ENCODE measurements at regions not wholly inside any gene's neighbourhood (a gene's known extent, or its start where the extent isn't known, plus 50 kb on each side); places are given as distances from the start of the nearest gene placed in this dataset.

- Histone ChIP-seq H3K9me1 (ENCODE audit: insufficient read depth, low read length) (no peaks in the 10 kb centered on the region), H3K4me3 (ENCODE audit: insufficient read depth, low read depth, low read length) (no peak overlapping the region), H2BK15ac (ENCODE audit: low read depth, low read length) (no peak overlapping the region), H3K4ac (ENCODE audit: low read depth, low read length) (no peak overlapping the region), H3K9me3 (ENCODE audit: control insufficient read depth, insufficient read depth, low read length) (no peaks in the 10 kb centered on the region), H4K5ac (ENCODE audit: low read depth, low read length) (no peak overlapping the region), H4K20me1 (ENCODE audit: insufficient read depth, low read length) (no peaks in the 10 kb centered on the region), H3K36me3 (ENCODE audit: control insufficient read depth, insufficient read depth, low read length) (no peaks in the 10 kb centered on the region), H2BK20ac (ENCODE audit: low read depth, low read length) (no peak overlapping the region), H4K8ac (ENCODE audit: low read depth in 2 of 2, low read length in 2 of 2) (no peak overlapping the region), H3K27me3 (ENCODE audit: control insufficient read depth, insufficient read depth, low read length) (no peaks in the 10 kb centered on the region), H3K4me1 (ENCODE audit: control insufficient read depth, insufficient read depth, low read length) (no peaks in the 10 kb centered on the region), H2AK5ac (ENCODE audit: low read depth, low read length) (no peak overlapping the region), H2BK120ac (ENCODE audit: low read depth, low read length) (no peak overlapping the region), H2BK5ac (ENCODE audit: low read depth, low read length, poor library complexity, severe bottlenecking) (no peak overlapping the region), H3K23ac (ENCODE audit: low read depth, low read length) (no peak overlapping the region), H3K18ac (ENCODE audit: low read depth, low read length) (no peak overlapping the region), H4K91ac (ENCODE audit: insufficient read depth, low read depth, low read length) (no peak overlapping the region), H3K56ac (ENCODE audit: extremely low read depth, insufficient read depth, low read length) (no peak overlapping the region), H3K27ac (ENCODE audit: insufficient read depth, low read length) (no peak overlapping the region), H3K14ac (replicated peaks; ENCODE audit: low read depth, low read length) (no peak overlapping the region), H2AFZ (replicated peaks; ENCODE audit: low read length, poor library complexity) (no peak overlapping the region), H3K9ac (ENCODE audit: low read depth, low read length) (no peak overlapping the region), H3K79me1 (ENCODE audit: low read depth in 1 of 2, low read length in 2 of 2) (no peaks in the 10 kb centered on the region), H3K4me2 (ENCODE audit: low read depth, low read length) (no peak overlapping the region), H2AK9ac (replicated peaks; ENCODE audit: low read depth, low read length, poor library complexity) (no peak overlapping the region)
- intact Hi-C loops (cut with micrococcal nuclease): no loop called here
- POLR2A ChIA-PET (ENCODE audit: unreplicated experiment): no interaction called here
- ATAC-seq (ENCODE audit: low read depth) (no peak), DNase-seq (no peak)
- dilution Hi-C loops (cut with HindIII; ENCODE audit: low sequenced_read_pairs, unreplicated experiment): no loop called here
- BruUV-seq (replicated peaks): no TSS peak
- CTCF ChIA-PET: no interaction called here
- TF ChIP-seq MXI1 (IDR thresholded peaks at IDR 0.05; ENCODE audit: borderline replicate concordance, low read depth, low read length) (no peak), SMC3 (IDR thresholded peaks at IDR 0.05; ENCODE audit: low read depth, low read length) (no peak), BHLHE40 (IDR thresholded peaks at IDR 0.05; ENCODE audit: low read depth, low read length) (no peak), POLR2A (IDR thresholded peaks at IDR 0.05; ENCODE audit: low read depth, low read length) (no peak), NFE2L2 (IDR thresholded peaks at IDR 0.05; ENCODE audit: low read depth, low read length) (no peak), ELK1 (IDR thresholded peaks at IDR 0.05; ENCODE audit: borderline replicate concordance, low read depth, low read length) (no peak)
- 0% methylated on average over 1 of the region's 1 CpG; no CpG with 5 or more reads in 1 of the 2 experiments for WGBS, 2 experiments (ENCODE audit: extremely low coverage in 2 of 2, insufficient read length in 1 of 2)
- in situ Hi-C loops (cut with MboI; ENCODE audit: low sequenced_read_pairs): no loop called here
These were observed 71.3 kb upstream of the LRRN2 start for GRCh38 chr1:204756811-204757210.

All from IMR-90 (cell line).